COLO829 (cell line): ENCODE measurements at regions not wholly inside any gene's neighbourhood (a gene's known extent, or its start where the extent isn't known, plus 50 kb on each side); places are given as distances from the start of the nearest gene placed in this dataset.

Experiments used
- DNase-seq: peaks from one replicate; pipeline ENCODE4 v3.0.0; 2012; ENCODE audit warnings: low spot score

- no peak for DNase-seq
Observed at GRCh38 chr10:104505521-104506042, 135.5 kb upstream of the SORCS3 start.

DNA sequence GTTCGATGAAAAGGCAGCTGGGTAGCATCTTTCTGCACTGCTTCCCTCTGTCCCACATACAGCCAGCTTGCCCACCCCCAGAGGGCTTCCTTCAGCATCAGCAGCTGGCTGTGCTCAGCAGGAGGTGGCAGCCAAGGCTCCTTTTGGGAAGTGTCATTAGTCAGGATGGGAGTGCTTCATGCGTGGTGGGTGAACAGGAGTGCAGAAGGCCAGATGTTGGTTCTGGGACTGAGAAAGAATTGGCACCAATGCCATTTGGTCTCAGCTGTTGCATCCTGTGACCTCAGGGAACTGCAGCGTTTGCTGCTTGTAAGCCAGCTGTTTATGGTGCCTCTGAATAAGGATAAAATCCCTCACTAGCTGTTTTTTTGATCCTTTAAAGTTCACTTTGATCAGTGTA, 131.1 kb upstream of the SORCS3 start:
- no peak for DNase-seq

DNA sequence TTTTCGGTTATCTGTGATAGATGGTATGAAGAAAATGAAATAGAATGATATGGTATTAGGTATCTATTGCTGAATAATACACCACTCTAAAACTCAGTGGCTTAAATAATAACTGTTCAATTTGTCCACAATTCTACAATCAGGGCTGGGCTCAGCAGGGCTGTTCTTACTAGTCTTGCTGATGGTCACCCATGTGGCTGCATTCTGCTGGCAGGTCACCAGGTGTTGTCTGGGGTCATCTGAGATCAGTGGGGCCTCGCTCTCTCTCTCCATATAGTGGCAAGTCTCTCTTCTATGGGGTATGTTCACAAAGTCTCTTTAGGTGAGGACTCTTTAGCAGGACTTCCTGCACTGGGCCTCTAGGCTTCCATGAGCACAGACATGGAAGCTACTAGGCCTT, 130.4 kb upstream of the SORCS3 start:
- no peak for DNase-seq

DNA sequence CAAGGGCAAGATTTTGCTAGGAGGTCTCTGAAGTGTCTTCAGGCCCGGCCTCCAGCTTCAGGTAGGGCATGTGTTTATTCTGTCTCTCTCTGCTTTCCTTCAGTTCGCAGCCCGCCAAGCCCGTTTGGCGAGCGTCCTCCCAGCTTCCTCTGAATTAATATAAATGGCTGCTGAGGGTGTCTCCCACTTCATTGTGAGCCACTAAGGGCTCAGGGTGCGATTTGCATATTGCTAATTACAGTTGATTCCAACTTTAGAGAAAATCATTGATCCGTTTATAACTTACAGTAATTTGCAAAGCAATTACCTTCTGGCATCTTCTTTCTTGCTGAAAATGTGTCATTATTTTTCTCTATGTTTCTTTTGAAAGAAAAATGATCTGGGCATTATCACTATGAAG, 128.3 kb upstream of the SORCS3 start:
- no peak for DNase-seq

DNA sequence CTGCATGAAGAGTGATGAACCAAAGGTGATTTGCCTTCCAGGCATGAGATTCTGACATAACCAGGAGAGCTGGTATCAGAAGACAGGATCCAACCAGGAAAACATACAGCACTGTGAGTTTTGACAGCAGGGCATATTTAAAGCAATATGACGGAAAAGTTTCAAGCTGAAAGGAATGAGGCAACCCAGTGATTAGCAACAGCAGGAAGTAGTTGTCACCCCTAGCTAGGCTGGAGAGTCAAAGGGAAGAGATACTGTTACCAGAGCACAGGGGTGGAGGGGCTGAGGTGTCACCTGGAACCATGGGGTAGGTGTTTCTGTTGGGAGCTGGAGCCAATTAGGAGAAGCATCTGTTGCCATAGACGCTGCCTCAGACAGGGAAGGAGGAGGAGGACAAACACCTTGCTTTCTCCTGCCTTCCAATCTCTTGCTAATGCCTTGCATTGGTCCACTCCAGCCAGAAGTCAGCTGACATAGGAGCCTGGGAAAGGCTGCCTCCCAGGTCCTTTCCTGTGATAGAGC, 125.4 kb upstream of the SORCS3 start:
- DNase-seq, result no peak

DNA sequence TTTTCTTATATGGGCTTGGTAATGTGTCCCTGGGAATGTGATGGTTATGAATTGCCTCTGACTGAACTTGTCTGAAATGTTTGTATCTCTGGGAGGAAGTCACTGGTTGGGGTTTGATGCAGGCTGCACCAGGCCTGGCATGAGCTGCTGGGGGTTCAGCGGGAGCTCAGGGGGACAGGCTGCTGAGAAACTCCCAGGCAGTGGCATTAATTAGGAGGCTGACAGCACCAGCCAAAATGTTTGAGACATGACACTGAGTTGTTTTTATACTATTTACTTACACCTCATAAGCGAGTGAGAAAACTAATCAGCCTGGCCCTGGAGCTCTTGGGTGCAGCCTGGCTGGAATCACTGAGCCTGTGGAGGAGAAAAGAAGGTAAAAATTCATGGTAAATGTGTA, 124.1 kb upstream of the SORCS3 start:
- no peak for DNase-seq

- DNase-seq, result no peak
Observed at GRCh38 chr10:104517946-104518345, 123.1 kb upstream of the SORCS3 start.

- DNase-seq, result no peak
Observed at GRCh38 chr10:104518891-104519290, 122.2 kb upstream of the SORCS3 start.

DNA sequence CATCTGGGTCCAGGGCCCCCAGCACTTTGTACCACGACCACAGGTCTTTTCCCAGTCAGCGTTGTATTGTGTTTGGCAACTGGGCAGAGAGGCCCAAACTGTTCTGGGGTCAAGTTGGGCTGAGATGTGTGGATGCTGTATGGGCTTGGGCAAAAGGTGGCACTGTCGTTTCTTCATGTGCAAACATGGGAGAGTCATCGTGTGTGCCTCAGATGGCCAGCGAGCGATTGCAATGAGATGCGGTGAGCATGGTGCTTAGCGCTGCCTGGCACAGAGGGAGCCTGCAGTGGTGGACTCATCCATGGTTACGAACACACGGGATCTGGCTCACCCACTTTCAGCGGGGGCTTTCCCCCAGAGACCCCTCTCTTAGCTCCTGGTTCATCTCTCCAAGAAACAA, 120.4 kb upstream of the SORCS3 start:
- no peak for DNase-seq

GRCh38 chr10:104521901-104522694, 119.0 kb upstream of the SORCS3 start:
- DNase-seq, result no peak

DNA sequence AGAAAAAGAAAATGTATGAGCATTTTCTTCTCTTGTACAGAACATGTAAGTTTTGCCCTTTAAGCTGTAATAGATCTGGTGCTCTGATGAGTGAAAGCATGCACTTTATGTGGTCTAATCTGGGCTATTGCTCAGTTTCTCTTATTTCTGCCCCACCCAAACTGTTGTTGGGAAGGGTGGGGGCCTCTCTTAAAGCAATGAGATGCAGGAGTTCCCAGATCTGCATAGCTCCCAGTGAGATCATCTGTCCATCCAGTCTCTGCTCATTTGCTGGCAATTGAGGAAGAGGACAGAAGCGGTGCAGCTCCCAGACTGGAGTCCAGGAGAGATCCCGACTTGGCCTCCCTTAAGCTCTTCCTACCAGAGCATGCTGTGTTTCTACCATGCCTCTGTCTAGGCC, 114.9 kb upstream of the SORCS3 start:
- DNase-seq, result no peak

GRCh38 chr10:104527013-104527412, 114.1 kb upstream of the SORCS3 start:
- no peak for DNase-seq

GRCh38 chr10:104540181-104540580, 100.9 kb upstream of the SORCS3 start:
- no peak for DNase-seq

- no peak for DNase-seq
Observed at GRCh38 chr10:104541820-104542219, 99.3 kb upstream of the SORCS3 start.

DNA sequence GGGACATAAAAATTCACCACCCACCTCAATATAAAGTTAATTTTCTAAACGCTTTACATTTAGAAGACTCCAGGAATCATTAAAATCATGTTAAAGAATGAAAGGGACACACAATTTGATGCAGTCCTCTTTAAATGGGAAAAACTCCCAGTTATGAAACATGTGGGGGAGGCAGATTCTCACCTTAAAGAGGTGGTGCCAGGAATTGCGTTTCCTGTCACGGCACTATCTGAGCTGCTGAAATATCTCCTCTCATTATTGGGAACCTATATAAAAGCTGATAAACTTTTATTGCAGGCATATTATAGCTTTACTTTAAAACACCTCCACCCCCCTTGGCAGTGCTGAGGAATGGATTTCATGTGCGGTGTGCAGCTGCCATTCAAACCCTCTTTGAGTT, 94.8 kb upstream of the SORCS3 start:
- no peak for DNase-seq

DNA sequence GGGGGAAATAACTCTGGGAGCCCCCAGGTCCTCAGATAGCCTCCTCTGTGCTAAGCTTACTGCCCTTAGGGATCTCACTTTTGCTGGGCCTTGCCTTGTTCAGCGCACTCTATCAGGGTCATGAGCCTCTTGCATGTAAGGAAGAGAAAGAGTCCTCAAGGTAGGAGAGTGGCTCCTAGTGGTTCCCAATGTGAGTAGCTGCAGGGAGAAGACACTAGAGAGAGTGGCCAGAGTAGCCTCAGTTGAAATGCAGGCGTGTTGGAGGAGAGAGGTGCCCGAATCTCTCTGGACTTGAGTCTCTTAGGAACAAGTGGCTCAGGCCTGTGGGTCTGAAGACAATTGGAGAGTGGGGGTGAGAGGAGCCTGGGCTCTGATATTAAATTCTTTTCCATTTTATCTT, 94.3 kb upstream of the SORCS3 start:
- DNase-seq, result no peak

GRCh38 chr10:104548090-104548489, 93.0 kb upstream of the SORCS3 start:
- no peak for DNase-seq

GRCh38 chr10:104556831-104557230, 84.3 kb upstream of the SORCS3 start:
- no peak for DNase-seq

DNA sequence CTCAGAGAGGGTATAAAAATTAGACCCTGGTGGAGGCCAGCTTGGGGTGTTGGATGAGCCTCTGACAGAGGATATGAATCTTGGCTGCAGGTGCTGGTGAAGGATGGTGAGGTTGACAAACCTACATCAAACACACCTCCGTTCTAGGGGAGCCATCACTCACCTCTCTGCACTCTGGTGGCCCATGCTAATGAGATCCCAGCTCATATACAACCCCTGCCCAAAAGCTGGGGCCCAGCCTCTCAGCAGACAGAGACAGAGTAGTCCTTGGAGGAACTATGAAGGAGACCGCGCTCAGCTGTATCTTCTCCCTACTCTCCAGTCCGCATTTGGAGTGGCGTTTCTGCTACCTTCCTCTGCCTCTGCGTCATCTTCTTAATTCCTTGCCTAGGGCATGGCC, 83.1 kb upstream of the SORCS3 start:
- DNase-seq, result no peak

DNA sequence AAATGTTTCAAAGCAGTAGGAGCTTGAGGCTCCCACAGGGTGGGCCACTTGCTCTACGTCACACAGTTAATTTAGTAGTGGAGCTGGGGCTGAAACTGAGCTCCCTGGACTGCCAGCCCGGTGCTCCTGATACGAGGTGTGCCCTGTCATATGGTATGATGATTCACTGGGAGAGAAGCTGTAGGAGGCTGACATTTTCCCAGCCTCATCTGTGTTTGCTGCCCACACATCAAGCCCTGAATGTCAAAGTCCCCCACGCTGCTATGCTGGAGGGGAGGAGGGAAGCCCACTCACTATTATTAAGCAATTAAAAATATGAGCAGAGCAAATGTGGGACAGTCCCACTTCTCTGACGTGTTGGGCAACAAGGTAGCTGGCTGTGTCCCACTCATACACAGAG, 81.2 kb upstream of the SORCS3 start:
- peak; percentile 6 for DNase-seq

- no peak for DNase-seq
Observed at GRCh38 chr10:104563051-104563450, 78.0 kb upstream of the SORCS3 start.

DNA sequence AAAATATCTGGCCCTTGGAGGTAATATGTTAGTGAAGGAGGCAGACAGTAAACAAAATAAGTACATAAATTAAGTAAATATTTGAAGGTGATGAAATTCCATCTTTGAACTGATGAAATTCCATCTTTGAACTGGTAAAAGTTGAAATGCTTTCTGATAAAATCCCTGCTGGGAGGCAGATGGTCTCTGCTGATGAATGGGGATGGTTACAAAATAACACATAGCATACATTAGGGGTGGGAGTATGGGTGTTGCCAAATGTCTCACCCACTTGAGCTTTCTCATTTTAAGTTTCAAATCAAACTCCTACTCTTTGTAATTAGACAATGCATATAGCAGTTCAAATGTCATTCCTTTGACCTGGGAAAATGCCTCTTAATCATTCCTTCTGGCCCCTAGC, 77.5 kb upstream of the SORCS3 start:
- DNase-seq, result no peak

DNA sequence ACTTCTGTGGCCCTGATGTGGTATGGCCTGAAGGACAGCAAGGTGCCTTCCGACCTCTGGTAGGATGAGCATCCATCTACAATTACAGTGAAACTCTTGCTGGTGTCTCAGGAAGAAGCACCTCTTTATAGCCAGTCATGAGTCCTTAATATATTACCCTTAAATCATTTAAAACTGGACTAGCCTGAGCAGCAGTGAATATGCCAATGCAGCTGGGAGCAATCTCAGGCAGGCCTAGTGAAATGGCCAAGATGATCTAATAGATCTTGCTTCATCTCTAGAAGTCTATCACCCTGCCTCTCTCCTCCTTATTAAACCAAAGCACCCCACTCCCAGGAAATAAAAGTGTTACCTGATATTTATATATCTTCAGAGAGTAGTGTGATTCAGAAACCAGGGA, 66.7 kb upstream of the SORCS3 start:
- DNase-seq, result no peak

GRCh38 chr10:104574838-104575237, 66.3 kb upstream of the SORCS3 start:
- DNase-seq, result no peak
